IMR-90 (cell line): ENCODE measurements at regions not wholly inside any gene's neighbourhood (a gene's known extent, or its start where the extent isn't known, plus 50 kb on each side); places are given as distances from the start of the nearest gene placed in this dataset.

Source experiments
- CEBPB ChIP-seq: IDR thresholded peaks from 2 replicates; pipeline ENCODE4 v1.6.1; 2012; ENCODE audit warnings: low read depth, low read length, improper control_type of control experiment
- FOS ChIP-seq: fragments of 150-350 bp; IDR thresholded peaks from 2 replicates; pipeline ENCODE4 v1.6.1; 2016; ENCODE audit warnings: low read depth, low read length
- MXI1 ChIP-seq: IDR thresholded peaks from 2 replicates; pipeline ENCODE4 v1.6.1; 2012; ENCODE audit warnings: low read depth, mild to moderate bottlenecking, low read length, moderate library complexity, borderline replicate concordance
- POLR2A ChIP-seq: IDR thresholded peaks from 2 replicates; pipeline ENCODE4 v1.6.1; 2012; ENCODE audit warnings: mild to moderate bottlenecking, low read depth, low read length
- RAD21 ChIP-seq: IDR thresholded peaks from 2 replicates; pipeline ENCODE4 v1.6.1; 2012; ENCODE audit warnings: low read length, improper control_type of control experiment
- TF ChIP-seq, protein P1 (sequence below): conservative IDR thresholded peaks from 2 replicates; pipeline ENCODE4 v1.5.1; 2012; ENCODE audit warnings: mild to moderate bottlenecking, low read depth, low read length, improper control_type of control experiment

DNA sequence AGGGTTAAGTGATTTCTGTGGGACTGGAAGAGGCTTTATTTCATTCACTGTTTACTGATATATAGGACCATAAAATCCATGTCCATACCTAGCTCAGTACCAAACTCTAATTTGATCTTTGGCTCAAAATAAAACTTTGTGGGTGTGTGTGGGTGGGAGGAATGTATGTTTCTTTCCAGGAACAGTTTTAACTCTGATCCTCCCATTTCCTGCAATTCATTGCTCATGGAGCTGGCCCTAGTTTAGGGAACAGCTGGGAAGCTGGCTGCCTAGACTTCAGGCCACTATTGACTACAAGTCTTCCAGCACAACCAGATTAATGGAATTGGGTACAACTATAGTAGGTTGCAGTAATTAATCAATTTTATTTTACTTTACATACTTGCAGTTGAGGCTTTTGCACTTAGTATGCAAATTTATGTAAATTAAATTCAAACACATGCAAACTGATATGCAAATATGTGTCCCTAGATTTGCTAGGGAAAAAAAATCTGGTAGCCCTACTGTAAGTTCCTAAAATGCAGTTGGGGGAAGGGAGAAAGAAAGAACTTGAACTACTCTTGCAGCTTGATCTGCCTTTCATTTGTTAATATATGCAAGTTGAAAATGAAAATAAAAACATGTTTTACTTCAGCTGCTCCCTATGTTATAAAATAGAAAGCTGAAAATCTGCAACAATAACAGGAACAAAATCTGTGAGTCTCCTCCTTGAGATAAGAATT, 1070.3 kb upstream of the CELF4 start:
- TF ChIP-seq, protein P1, sequence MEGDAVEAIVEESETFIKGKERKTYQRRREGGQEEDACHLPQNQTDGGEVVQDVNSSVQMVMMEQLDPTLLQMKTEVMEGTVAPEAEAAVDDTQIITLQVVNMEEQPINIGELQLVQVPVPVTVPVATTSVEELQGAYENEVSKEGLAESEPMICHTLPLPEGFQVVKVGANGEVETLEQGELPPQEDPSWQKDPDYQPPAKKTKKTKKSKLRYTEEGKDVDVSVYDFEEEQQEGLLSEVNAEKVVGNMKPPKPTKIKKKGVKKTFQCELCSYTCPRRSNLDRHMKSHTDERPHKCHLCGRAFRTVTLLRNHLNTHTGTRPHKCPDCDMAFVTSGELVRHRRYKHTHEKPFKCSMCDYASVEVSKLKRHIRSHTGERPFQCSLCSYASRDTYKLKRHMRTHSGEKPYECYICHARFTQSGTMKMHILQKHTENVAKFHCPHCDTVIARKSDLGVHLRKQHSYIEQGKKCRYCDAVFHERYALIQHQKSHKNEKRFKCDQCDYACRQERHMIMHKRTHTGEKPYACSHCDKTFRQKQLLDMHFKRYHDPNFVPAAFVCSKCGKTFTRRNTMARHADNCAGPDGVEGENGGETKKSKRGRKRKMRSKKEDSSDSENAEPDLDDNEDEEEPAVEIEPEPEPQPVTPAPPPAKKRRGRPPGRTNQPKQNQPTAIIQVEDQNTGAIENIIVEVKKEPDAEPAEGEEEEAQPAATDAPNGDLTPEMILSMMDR: no peak
- TF ChIP-seq RAD21 (no peak), POLR2A (no peak), MXI1 (no peak), FOS (no peak), CEBPB (no peak)
